ENCODE measurements at regions not wholly inside any gene's neighbourhood (a gene's known extent, or its start where the extent isn't known, plus 50 kb on each side); places are given as distances from the start of the nearest gene placed in this dataset.
A peak's percentile ranks its signal among the peaks of the same experiment; 100 is the strongest.

GRCh38 chr18:40821596-40822243 lies 1133.3 kb upstream of the PIK3C3 start:
- DNase-seq (ENCODE audit: low spot score), result no peak
- H3K27ac ChIP-seq, result no peak overlapping the region
- ChIA-PET CTCF (no interaction called here), POLR2A (ENCODE audit: low non-redundant PET) (no interaction called here)
- TF ChIP-seq CTCF (conservative IDR thresholded peaks at IDR 0.05; ENCODE audit: low read depth), result no peak

GRCh38 chr18:40812981-40813515 lies 1142.0 kb upstream of the PIK3C3 start:
- TF ChIP-seq CTCF (conservative IDR thresholded peaks at IDR 0.05; ENCODE audit: low read depth), result no peak
- no peak for DNase-seq (ENCODE audit: low spot score)
- no peak overlapping the region for H3K27ac ChIP-seq
- ChIA-PET CTCF (no interaction called here), POLR2A (ENCODE audit: low non-redundant PET) (no interaction called here)

- ChIA-PET POLR2A (ENCODE audit: low non-redundant PET) (no interaction called here), CTCF (interaction anchor here (0.5 kb wide), 1 partner anchor 14 kb away, joined by 3 read pairs; no protein-coding TSS in a partner anchor)
- no peak for TF ChIP-seq CTCF (conservative IDR thresholded peaks at IDR 0.05; ENCODE audit: low read depth)
- no peak overlapping the region for H3K27ac ChIP-seq
- DNase-seq (ENCODE audit: low spot score), result peak; percentile 18
Observed at GRCh38 chr18:40810372-40810771, 1144.7 kb upstream of the PIK3C3 start.

GRCh38 chr18:40789286-40789685 lies 1165.7 kb upstream of the PIK3C3 start:
- DNase-seq (ENCODE audit: low spot score), result no peak
- no peak for TF ChIP-seq CTCF (conservative IDR thresholded peaks at IDR 0.05; ENCODE audit: low read depth)
- ChIA-PET POLR2A (ENCODE audit: low non-redundant PET) (no interaction called here), CTCF (no interaction called here)
- H3K27ac ChIP-seq, result no peak overlapping the region

- POLR2A ChIA-PET (ENCODE audit: low non-redundant PET), result no interaction called here
- H3K27ac ChIP-seq, result no peak overlapping the region
- no peak for DNase-seq (ENCODE audit: low spot score)
- CTCF ChIA-PET, result no interaction called here
- TF ChIP-seq CTCF (conservative IDR thresholded peaks at IDR 0.05; ENCODE audit: low read depth), result no peak
Observed at GRCh38 chr18:40782453-40783130, 1172.4 kb upstream of the PIK3C3 start.

- no peak overlapping the region for H3K27ac ChIP-seq
- POLR2A ChIA-PET (ENCODE audit: low non-redundant PET), result no interaction called here
- DNase-seq (ENCODE audit: low spot score), result no peak
- CTCF ChIA-PET, result no interaction called here
- TF ChIP-seq CTCF (conservative IDR thresholded peaks at IDR 0.05; ENCODE audit: low read depth), result no peak
Observed at GRCh38 chr18:40769786-40770185, 1185.2 kb upstream of the PIK3C3 start.

All from RWPE1 (cell line).